Calu3 (cell line): ENCODE measurements at regions not wholly inside any gene's neighbourhood (a gene's known extent, or its start where the extent isn't known, plus 50 kb on each side); places are given as distances from the start of the nearest gene placed in this dataset.

Source experiments
- BruUV-seq: library from RNA; stranded (reverse); fragments of 400-500 nt; replicated peaks from 2 replicates; lab custom pipeline; 2021; lab: Mats Ljungman, UMichigan
- CTCF ChIA-PET: fragments of 300-600 bp; sonication (Branson Sonifier 250); formaldehyde crosslinking; loops from one replicate; lab custom pipeline; 2022; ENCODE audit warnings: antibody characterized with exemption; lab: Charles Lee
- DNase-seq: peaks from one replicate; pipeline ENCODE4 v3.0.0; 2022
- H3K27ac Mint-ChIP-seq: one replicate; pipeline ENCODE4 v1.8.0; 2022; ENCODE audit warnings: mixed read lengths; ENCODE audit not compliant: unreplicated experiment
- H3K27me3 Mint-ChIP-seq: one replicate; pipeline ENCODE4 v1.8.0; 2022; ENCODE audit warnings: mixed read lengths; ENCODE audit not compliant: unreplicated experiment
- H3K36me3 Mint-ChIP-seq: one replicate; pipeline ENCODE4 v1.8.0; 2022; ENCODE audit warnings: mild to moderate bottlenecking, moderate library complexity, mixed read lengths; ENCODE audit not compliant: insufficient read depth, unreplicated experiment
- H3K4me1 Mint-ChIP-seq: one replicate; pipeline ENCODE4 v1.8.0; 2022; ENCODE audit warnings: mild to moderate bottlenecking, low read depth, mixed read lengths; ENCODE audit not compliant: unreplicated experiment
- H3K4me3 Mint-ChIP-seq: one replicate; pipeline ENCODE4 v1.8.0; 2022; ENCODE audit warnings: mild to moderate bottlenecking, low read depth, moderate library complexity, mixed read lengths; ENCODE audit not compliant: unreplicated experiment
- H3K9me3 Mint-ChIP-seq: one replicate; pipeline ENCODE4 v1.8.0; 2022; ENCODE audit warnings: low read depth, mixed read lengths; ENCODE audit not compliant: unreplicated experiment
- CTCF ChIP-seq: fragments of 200-600 bp; IDR thresholded peaks from one replicate; pipeline ENCODE4 v1.8.0; 2022; ENCODE audit warnings: antibody characterized with exemption; ENCODE audit not compliant: unreplicated experiment
- intact Hi-C: fragments of 100-400 bp; cut with micrococcal nuclease; formaldehyde crosslinking; loops from one replicate; pipeline ENCODE4 v1.10.0; 2022; ENCODE audit not compliant: unreplicated experiment

DNA sequence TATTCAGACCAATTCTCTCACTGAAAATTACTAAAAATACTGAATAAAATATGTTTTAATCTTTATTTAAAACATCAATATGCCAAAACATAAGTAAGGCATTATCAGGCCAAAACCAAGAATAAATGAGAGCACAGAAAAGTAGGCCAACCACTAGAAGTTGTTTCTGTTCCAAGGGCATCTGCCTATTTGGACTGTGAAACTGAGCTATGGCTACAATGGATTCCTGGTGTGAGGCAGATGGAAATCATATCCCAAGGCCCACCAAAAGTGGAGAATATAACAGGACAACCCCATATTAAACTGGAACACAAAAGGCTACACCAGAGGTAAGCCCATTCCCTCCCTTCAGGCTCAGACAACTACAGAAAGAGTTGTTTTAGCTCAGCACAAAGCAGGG lies 302.8 kb upstream of the IL12A start:
- H3K27me3 Mint-ChIP-seq = no peaks in the 10 kb centered on the region
- no peak for DNase-seq
- peaks cover 7% of the 10 kb centered on the region for H3K4me1 Mint-ChIP-seq
- no peak overlapping the region for H3K4me3 Mint-ChIP-seq
- CTCF ChIA-PET = interaction anchor here (0.5 kb wide), 1 partner anchor 113 kb away, joined by 3 read pairs; no protein-coding TSS in a partner anchor
- intact Hi-C loops = no loop called here
- BruUV-seq = no TSS peak
- no peaks in the 10 kb centered on the region for H3K36me3 Mint-ChIP-seq
- peaks cover 8% of the 10 kb centered on the region for H3K9me3 Mint-ChIP-seq
- TF ChIP-seq CTCF = no peak
- H3K27ac Mint-ChIP-seq = no peak overlapping the region

GRCh38 chr3:159693226-159693625 lies 295.4 kb upstream of the IL12A start:
- no peak overlapping the region for H3K27ac Mint-ChIP-seq
- intact Hi-C loops = no loop called here
- H3K9me3 Mint-ChIP-seq = peaks cover 12% of the 10 kb centered on the region
- no peaks in the 10 kb centered on the region for H3K36me3 Mint-ChIP-seq
- H3K4me1 Mint-ChIP-seq = no peaks in the 10 kb centered on the region
- TF ChIP-seq CTCF = no peak
- no peak for DNase-seq
- H3K4me3 Mint-ChIP-seq = no peak overlapping the region
- CTCF ChIA-PET = no interaction called here
- H3K27me3 Mint-ChIP-seq = no peaks in the 10 kb centered on the region
- no TSS peak for BruUV-seq

- H3K9me3 Mint-ChIP-seq = peaks cover 9% of the 10 kb centered on the region
- CTCF ChIA-PET = interaction anchor here (0.5 to 1.0 kb wide), 6 partner anchors 9 to 984 kb away, joined by 3 to 6 read pairs (median 4); no protein-coding TSS in a partner anchor
- intact Hi-C loops = no loop called here
- H3K27me3 Mint-ChIP-seq = peaks cover 9% of the 10 kb centered on the region
- TF ChIP-seq CTCF = no peak
- peak; percentile 49 for DNase-seq
- no peak overlapping the region for H3K27ac Mint-ChIP-seq
- peaks cover 21% of the 10 kb centered on the region for H3K4me1 Mint-ChIP-seq
- no peak overlapping the region for H3K4me3 Mint-ChIP-seq
- BruUV-seq = no TSS peak
- no peaks in the 10 kb centered on the region for H3K36me3 Mint-ChIP-seq
Observed at GRCh38 chr3:159711560-159712333, 276.9 kb upstream of the IL12A start.

- peaks cover 4% of the 10 kb centered on the region for H3K4me1 Mint-ChIP-seq
- DNase-seq = no peak
- H3K9me3 Mint-ChIP-seq = no peaks in the 10 kb centered on the region
- BruUV-seq = no TSS peak
- H3K27me3 Mint-ChIP-seq = no peaks in the 10 kb centered on the region
- intact Hi-C loops = no loop called here
- H3K4me3 Mint-ChIP-seq = no peak overlapping the region
- H3K36me3 Mint-ChIP-seq = no peaks in the 10 kb centered on the region
- no peak for TF ChIP-seq CTCF
- no peak overlapping the region for H3K27ac Mint-ChIP-seq
- CTCF ChIA-PET = interaction anchor here (0.6 to 1.3 kb wide), 2 partner anchors 49 to 1843 kb away, joined by 3 read pairs; no protein-coding TSS in a partner anchor
Observed at GRCh38 chr3:159721324-159721723, 267.3 kb upstream of the IL12A start.
